HCEC 1CT (cell line): ENCODE measurements at regions not wholly inside any gene's neighbourhood (a gene's known extent, or its start where the extent isn't known, plus 50 kb on each side); places are given as distances from the start of the nearest gene placed in this dataset.

Experiments used
- DNase-seq: peaks from one replicate; pipeline ENCODE4 v3.0.0-alpha.2; 2017

- peak; percentile 94 for DNase-seq
Observed at GRCh38 chrX:67780694-67781109, 236.9 kb downstream of the AR start.

GRCh38 chrX:67781132-67781531, 237.3 kb downstream of the AR start:
- DNase-seq: no peak

GRCh38 chrX:67784712-67785111, 240.9 kb downstream of the AR start:
- no peak for DNase-seq

- peak; percentile 1 for DNase-seq
Observed at GRCh38 chrX:67787196-67787595, 243.4 kb downstream of the AR start.

GRCh38 chrX:67789536-67789935, 245.7 kb downstream of the AR start:
- no peak for DNase-seq
